HEK293 (cell line): ENCODE measurements at regions not wholly inside any gene's neighbourhood (a gene's known extent, or its start where the extent isn't known, plus 50 kb on each side); places are given as distances from the start of the nearest gene placed in this dataset.

Experiments used
- MYNN ChIP-seq: fragments of 450-650 bp; formaldehyde crosslinking; IDR thresholded peaks from 2 replicates; pipeline ENCODE4 v1.5.1; 2016; ENCODE audit warnings: missing biosample characterization, missing genetic modification characterization, borderline replicate concordance
- PATZ1 ChIP-seq: fragments of 450-650 bp; formaldehyde crosslinking; IDR thresholded peaks from 2 replicates; pipeline ENCODE4 v1.5.1; 2016; ENCODE audit warnings: missing biosample characterization, missing genetic modification characterization
- SCRT2 ChIP-seq: fragments of 450-650 bp; formaldehyde crosslinking; IDR thresholded peaks from 2 replicates; pipeline ENCODE4 v1.5.1; 2016; ENCODE audit warnings: missing biosample characterization, missing genetic modification characterization
- YY2 ChIP-seq: fragments of 450-650 bp; formaldehyde crosslinking; IDR thresholded peaks from 2 replicates; pipeline ENCODE4 v1.5.1; 2016; ENCODE audit warnings: missing biosample characterization, missing genetic modification characterization
- ZBTB49 ChIP-seq: fragments of 450-650 bp; formaldehyde crosslinking; IDR thresholded peaks from 2 replicates; pipeline ENCODE4 v1.5.1; 2016; ENCODE audit warnings: missing biosample characterization, missing genetic modification characterization, low read depth
- ZNF2 ChIP-seq: fragments of 450-650 bp; formaldehyde crosslinking; IDR thresholded peaks from 2 replicates; pipeline ENCODE4 v1.5.1; 2016; ENCODE audit warnings: missing biosample characterization, missing genetic modification characterization
- ZNF292 ChIP-seq: fragments of 450-650 bp; formaldehyde crosslinking; IDR thresholded peaks from 2 replicates; pipeline ENCODE4 v1.5.1; 2016; ENCODE audit warnings: low read depth, missing biosample characterization, missing genetic modification characterization, borderline replicate concordance
- ZNF335 ChIP-seq: fragments of 450-650 bp; formaldehyde crosslinking; conservative IDR thresholded peaks from 2 replicates; pipeline ENCODE4 v1.5.1; 2016; ENCODE audit warnings: missing biosample characterization, missing genetic modification characterization
- ZNF416 ChIP-seq: fragments of 450-650 bp; formaldehyde crosslinking; IDR thresholded peaks from 2 replicates; pipeline ENCODE4 v1.5.1; 2016; ENCODE audit warnings: missing biosample characterization, missing genetic modification characterization

DNA sequence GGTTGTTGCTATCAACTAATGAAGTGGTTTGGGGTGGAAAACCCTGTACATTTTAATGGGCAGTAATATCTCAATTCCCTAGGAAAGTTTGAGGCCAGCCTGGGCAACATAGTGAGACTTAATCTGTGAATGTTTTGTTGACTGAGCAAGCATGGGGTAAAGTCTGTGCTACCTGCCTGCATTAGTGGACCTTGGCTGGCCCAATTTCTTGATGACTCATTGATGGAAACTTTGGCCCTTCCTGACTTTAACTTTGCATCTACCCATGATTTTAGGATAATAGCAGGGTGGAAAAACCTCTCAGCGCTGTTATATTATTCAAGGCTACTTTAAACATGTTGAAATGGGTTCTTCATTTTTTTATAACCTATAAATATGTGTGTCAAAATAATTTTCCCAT is 389.4 kb upstream of the RORB start:
- TF ChIP-seq YY2 (tag by site-specific recombination) (no peak), ZNF292 (tag by site-specific recombination) (no peak), PATZ1 (no peak), ZNF416 (tag by site-specific recombination) (no peak), SCRT2 (tag by site-specific recombination) (no peak), ZNF335 (tag by site-specific recombination) (no peak), MYNN (tag by site-specific recombination) (no peak), ZBTB49 (no peak), ZNF2 (tag by site-specific recombination) (no peak)
